HepG2 (cell line): ENCODE measurements at regions not wholly inside any gene's neighbourhood (a gene's known extent, or its start where the extent isn't known, plus 50 kb on each side); places are given as distances from the start of the nearest gene placed in this dataset.

Experiments used
- ATAC-seq: fragments of 200-7000 bp; cut with Tn5 transposase; 3 replicates; pipeline ENCODE4 v1.9.1; 2020; ENCODE audit warnings: mild to moderate bottlenecking, moderate library complexity
- BruUV-seq: library from RNA; stranded (reverse); fragments of 400-500 nt; replicated peaks from 2 replicates; lab custom pipeline; 2021; lab: Mats Ljungman, UMichigan
- CTCF ChIA-PET: fragments of 300-600 bp; formaldehyde crosslinking; extraction: SDS; loops from one replicate; lab custom pipeline; 2021; ENCODE audit warnings: low total read pairs, inconsistent platforms, low intra/inter-chr PET ratio; lab: Yijun Ruan, JAX
- POLR2A ChIA-PET: fragments of 350-600 bp; sonication (Branson Sonifier 250); formaldehyde crosslinking; loops from one replicate; lab custom pipeline; 2020; ENCODE audit warnings: antibody characterized with exemption, inconsistent platforms; lab: Yijun Ruan, JAX
- DNase-seq: peaks from one replicate; pipeline ENCODE4 v3.0.0-alpha.2; 2015; ENCODE audit warnings: low spot score
- FAIRE-seq: peaks from 3 replicates; lab custom pipeline; 2011; peaks lifted over from hg19 to GRCh38; lab: Jason Lieb, UNC
- H2AFZ ChIP-seq: one replicate; pipeline ENCODE4 v1.6.1; 2011; ENCODE audit warnings: low read length, inconsistent platforms
- H3K27ac ChIP-seq: fragments of 300-600 bp; 3 replicates; pipeline ENCODE4 v1.8.0; 2011; ENCODE audit warnings: mixed run types, mild to moderate bottlenecking, mixed read lengths, low read length, inconsistent platforms; ENCODE audit not compliant: insufficient read depth; ENCODE audit errors: extremely low read length
- H3K27me3 ChIP-seq, 2 experiments: fragments of 200-600 bp in 1 of 2; 2 replicates in 1 of 2; 3 replicates in 1 of 2; pipeline versions ENCODE4 v1.6.0 to v1.8.0; 2011; ENCODE audit warnings: low read length in 2 of 2, mild to moderate bottlenecking in 2 of 2, moderate library complexity in 2 of 2, inconsistent platforms in 1 of 2; ENCODE audit not compliant: insufficient read depth in 2 of 2, control insufficient read depth in 1 of 2
- H3K36me3 ChIP-seq, 2 experiments: fragments of 200-600 bp in 1 of 2; replicated peaks in 1 of 2; 2 replicates in 1 of 2; 3 replicates in 1 of 2; pipeline versions ENCODE4 v1.5.1 to v1.8.0; 2011; ENCODE audit warnings: low read length in 2 of 2, inconsistent platforms in 1 of 2; ENCODE audit not compliant: insufficient read depth in 2 of 2, control insufficient read depth in 1 of 2
- H3K4me1 ChIP-seq: 2 replicates; pipeline ENCODE4 v1.5.1; 2012; ENCODE audit warnings: low read length, inconsistent platforms; ENCODE audit not compliant: insufficient read depth
- H3K4me2 ChIP-seq: 2 replicates; pipeline ENCODE4 v1.6.0; 2011; ENCODE audit warnings: low read depth, low read length, inconsistent platforms
- H3K4me3 ChIP-seq, 3 experiments: fragments of 200-600 bp in 1 of 3; sonication (generic), shearing (Covaris generic) in 1 of 3; replicated peaks in 1 of 3; 2 replicates each; pipeline ENCODE4 v1.5.1; 2011 to 2016; ENCODE audit warnings: low read length in 3 of 3, inconsistent platforms in 2 of 3, low read depth in 2 of 3, mild to moderate bottlenecking in 2 of 3, control low read depth in 1 of 3, mixed read lengths in 1 of 3; ENCODE audit not compliant: insufficient read depth in 1 of 3
- H3K79me2 ChIP-seq: one replicate; pipeline ENCODE4 v1.6.1; 2011; ENCODE audit warnings: low read length, inconsistent platforms; ENCODE audit not compliant: insufficient read depth
- H3K9ac ChIP-seq: 2 replicates; pipeline ENCODE4 v1.6.0; 2011; ENCODE audit warnings: mild to moderate bottlenecking, low read depth, low read length, inconsistent platforms; ENCODE audit not compliant: insufficient read depth
- H3K9me3 ChIP-seq: 2 replicates; pipeline ENCODE4 v1.5.1; 2012; ENCODE audit warnings: mild to moderate bottlenecking, low read length
- H4K20me1 ChIP-seq: 2 replicates; pipeline ENCODE4 v1.6.0; 2011; ENCODE audit warnings: inconsistent platforms, mild to moderate bottlenecking, low read length, moderate library complexity; ENCODE audit not compliant: insufficient read depth
- BRD4 ChIP-seq: sonication (generic); formaldehyde crosslinking; IDR thresholded peaks from 2 replicates; pipeline ENCODE4 v1.4.0; 2020; ENCODE audit warnings: missing genetic modification reagents
- ERF ChIP-seq: IDR thresholded peaks from 2 replicates; pipeline ENCODE4 v1.6.1; 2018; ENCODE audit warnings: missing biosample characterization, missing genetic modification reagents
- HHEX ChIP-seq: IDR thresholded peaks from 2 replicates; pipeline ENCODE4 v1.6.1; 2016; ENCODE audit warnings: control low read depth
- HOXA3 ChIP-seq: sonication (generic); formaldehyde crosslinking; IDR thresholded peaks from 2 replicates; pipeline ENCODE4 v1.5.0; 2020; ENCODE audit warnings: missing genetic modification reagents
- KAT7 ChIP-seq: IDR thresholded peaks from 2 replicates; pipeline ENCODE4 v1.6.1; 2018; ENCODE audit warnings: borderline replicate concordance, missing compliant biosample characterization
- MTF2 ChIP-seq: sonication (generic); formaldehyde crosslinking; IDR thresholded peaks from 2 replicates; pipeline ENCODE4 v1.5.0; 2020; ENCODE audit warnings: missing genetic modification reagents, borderline replicate concordance
- NFKBIZ ChIP-seq: IDR thresholded peaks from 2 replicates; pipeline ENCODE4 v1.6.1; 2018; ENCODE audit warnings: missing genetic modification reagents, missing compliant biosample characterization
- TBX2 ChIP-seq: sonication (generic); formaldehyde crosslinking; IDR thresholded peaks from 2 replicates; pipeline ENCODE4 v1.5.0; 2020; ENCODE audit warnings: missing genetic modification reagents, mild to moderate bottlenecking, borderline replicate concordance
- U2AF1 ChIP-seq: fragments of 200-400 bp; formaldehyde crosslinking; optimal IDR thresholded peaks from 2 replicates; pipeline ENCODE3; 2017; ENCODE audit warnings: mild to moderate bottlenecking, low read depth, low read length
- ZBTB20 ChIP-seq: sonication (generic); formaldehyde crosslinking; IDR thresholded peaks from 2 replicates; pipeline ENCODE4 v1.8.1; 2023; ENCODE audit warnings: missing genetic modification reagents, low read depth, mild to moderate bottlenecking, borderline replicate concordance
- ZFP1 ChIP-seq: IDR thresholded peaks from 2 replicates; pipeline ENCODE4 v1.6.1; 2016
- ZIK1 ChIP-seq: sonication (generic); formaldehyde crosslinking; IDR thresholded peaks from 2 replicates; pipeline ENCODE4 v1.5.0; 2020; ENCODE audit warnings: mild to moderate bottlenecking, low read depth, missing genetic modification reagents, borderline replicate concordance
- ZNF326 ChIP-seq: sonication (generic); formaldehyde crosslinking; IDR thresholded peaks from 2 replicates; pipeline ENCODE4 v1.4.0; 2020; ENCODE audit warnings: missing genetic modification reagents, borderline replicate concordance
- ZNF331 ChIP-seq: sonication (generic); formaldehyde crosslinking; IDR thresholded peaks from 2 replicates; pipeline ENCODE4 v1.4.0; 2020; ENCODE audit warnings: missing genetic modification reagents
- ZNF616 ChIP-seq: sonication (generic); formaldehyde crosslinking; IDR thresholded peaks from 2 replicates; pipeline ENCODE4 v1.5.0; 2020; ENCODE audit warnings: low read depth, mild to moderate bottlenecking, missing genetic modification reagents
- ZNF772 ChIP-seq: sonication (generic); formaldehyde crosslinking; IDR thresholded peaks from 2 replicates; pipeline ENCODE4 v1.5.0; 2020; ENCODE audit warnings: mild to moderate bottlenecking, missing genetic modification reagents
- ZSCAN21 ChIP-seq: sonication (generic); formaldehyde crosslinking; IDR thresholded peaks from 2 replicates; pipeline ENCODE4 v1.8.0; 2022; ENCODE audit warnings: mild to moderate bottlenecking, missing genetic modification reagents, moderate library complexity, borderline replicate concordance
- WGBS: methylation state at CpG from one replicate; pipeline ENCODE4 v1.1.6; 2017; ENCODE audit warnings: low lambda C conversion rate; 5-methylcytosine and 5-hydroxymethylcytosine counted together
- in situ Hi-C: cut with HindIII; loops from 2 replicates; pipeline ENCODE4 v1.10.0; 2017; ENCODE audit warnings: low pct_unique_long_range_greater_than_20kb; ENCODE audit not compliant: extremely low pct_ligation_motif_present
- intact Hi-C: fragments of 100-400 bp; cut with micrococcal nuclease; formaldehyde crosslinking; loops from one replicate; pipeline ENCODE4 v1.10.0; 2022; ENCODE audit not compliant: unreplicated experiment
- TF ChIP-seq, protein P1 (sequence below): sonication (generic); formaldehyde crosslinking; IDR thresholded peaks from 2 replicates; pipeline ENCODE4 v1.4.0; 2020; ENCODE audit warnings: mild to moderate bottlenecking, missing genetic modification reagents

DNA sequence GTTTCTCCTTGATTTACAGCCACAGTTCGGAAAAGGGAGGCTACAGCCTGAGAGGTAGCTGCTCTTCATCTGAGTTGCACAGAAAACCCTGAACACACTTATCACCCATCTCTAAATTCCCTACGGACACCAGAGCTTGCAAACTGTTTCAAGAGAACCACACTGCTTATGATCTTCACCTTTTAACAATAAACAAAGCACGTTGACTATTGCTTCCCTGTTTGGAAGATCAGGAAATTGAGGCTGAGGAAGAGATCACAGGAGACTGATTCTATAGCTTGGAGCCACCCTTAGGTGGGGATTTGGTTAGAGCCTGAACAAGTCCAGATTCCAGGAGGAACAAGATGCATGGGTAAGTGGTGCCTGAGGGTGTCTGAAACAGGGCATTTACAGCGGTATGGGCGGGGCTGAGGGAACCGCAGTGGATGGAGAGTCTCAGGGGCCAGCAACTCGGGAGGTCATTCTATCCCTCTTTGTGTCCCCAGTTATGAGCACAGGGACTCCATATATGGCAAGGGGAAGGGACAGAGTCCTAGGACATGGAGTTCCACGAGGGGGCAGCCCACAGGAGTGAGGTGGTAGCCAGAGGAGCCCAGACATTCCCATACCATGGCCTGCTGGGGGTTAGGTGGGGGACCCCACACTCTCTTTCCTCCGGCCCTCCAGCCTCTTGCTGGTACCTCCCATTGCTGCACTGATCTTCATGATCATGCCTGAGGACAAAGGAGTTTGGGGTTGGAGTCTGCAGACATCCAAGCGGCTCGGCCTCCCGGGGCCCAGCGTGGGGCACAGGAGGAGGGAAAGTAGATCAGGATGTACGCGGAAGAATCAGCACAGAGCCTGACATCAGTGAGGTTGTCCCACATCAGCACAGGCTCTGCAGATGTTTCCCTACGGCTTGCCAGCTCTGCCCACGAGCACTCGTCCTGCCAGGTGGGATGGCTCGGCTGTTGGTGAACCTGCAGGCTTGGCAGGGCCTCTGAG is 162.3 kb upstream of the ZNF536 start (continued):
- no peak for TF ChIP-seq ZSCAN21 (CRISPR knock-in tag)

- no peak for FAIRE-seq
- in situ Hi-C loops (no loop called here), intact Hi-C loops (no loop called here)
- Histone ChIP-seq H3K9ac (no peak overlapping the region), H3K4me3 (no peak overlapping the region), H3K79me2 (no peaks in the 10 kb centered on the region), H4K20me1 (no peaks in the 10 kb centered on the region), H2AFZ (no peak overlapping the region), H3K4me1 (no peaks in the 10 kb centered on the region), H3K4me2 (no peak overlapping the region), H3K27ac (no peak overlapping the region), H3K9me3 (no peaks in the 10 kb centered on the region), H3K36me3 (no peaks in the 10 kb centered on the region), H3K27me3 (peaks cover 6 to 21% of the 10 kb centered on the region in 2 experiments; a peak in 4 of 5 replicates)
- no TSS peak for BruUV-seq
- ChIA-PET POLR2A (no interaction called here), CTCF (no interaction called here)
- no peak for ATAC-seq
- no peak for DNase-seq
- 29% methylated on average over 6 of the region's 12 CpGs for WGBS
- TF ChIP-seq ERF (CRISPR knock-in tag) (no peak), ZBTB20 (CRISPR knock-in tag) (no peak), U2AF1 (no peak), ZNF331 (CRISPR knock-in tag) (no peak), HOXA3 (no peak), ZNF326 (CRISPR knock-in tag) (no peak), ZFP1 (CRISPR knock-in tag) (no peak), ZNF616 (CRISPR knock-in tag) (no peak), MTF2 (CRISPR knock-in tag) (no peak), KAT7 (CRISPR knock-in tag) (no peak), BRD4 (CRISPR knock-in tag) (no peak), ZIK1 (CRISPR knock-in tag) (no peak), NFKBIZ (CRISPR knock-in tag) (no peak), TBX2 (no peak), ZNF772 (CRISPR knock-in tag) (no peak), HHEX (no peak)
- TF ChIP-seq, protein P1, sequence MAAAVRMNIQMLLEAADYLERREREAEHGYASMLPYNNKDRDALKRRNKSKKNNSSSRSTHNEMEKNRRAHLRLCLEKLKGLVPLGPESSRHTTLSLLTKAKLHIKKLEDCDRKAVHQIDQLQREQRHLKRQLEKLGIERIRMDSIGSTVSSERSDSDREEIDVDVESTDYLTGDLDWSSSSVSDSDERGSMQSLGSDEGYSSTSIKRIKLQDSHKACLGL (CRISPR knock-in tag) = no peak
Measured at GRCh38 chr19:30212574-30212973, 159.6 kb upstream of the ZNF536 start.
